ENCODE measurements at regions not wholly inside any gene's neighbourhood (a gene's known extent, or its start where the extent isn't known, plus 50 kb on each side); places are given as distances from the start of the nearest gene placed in this dataset.
A peak's percentile ranks its signal among the peaks of the same experiment; 100 is the strongest.

DNA sequence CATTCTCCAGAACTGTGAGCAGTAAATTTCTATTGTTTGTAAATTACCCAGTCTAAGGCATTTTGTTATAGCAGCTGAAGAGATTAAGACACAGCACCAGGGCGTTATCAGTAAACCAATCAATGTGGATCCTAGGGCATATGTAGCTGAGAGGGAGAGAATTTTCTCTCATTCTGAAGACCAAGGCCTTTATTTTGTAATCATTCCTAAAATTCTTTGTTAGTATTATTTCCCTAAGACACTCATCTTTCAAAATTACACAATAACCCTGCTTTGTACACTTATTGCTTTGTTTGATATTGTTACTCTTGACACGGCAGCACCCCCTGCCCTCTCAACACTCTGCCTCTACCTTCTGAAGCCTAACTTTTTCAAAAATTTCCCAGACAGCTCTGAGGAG is 419.1 kb downstream of the SLC4A3 start:
- DNase-seq (ENCODE audit: insufficient read length, low spot score) (no peak), FAIRE-seq (no peak)
- TF ChIP-seq, protein P1, sequence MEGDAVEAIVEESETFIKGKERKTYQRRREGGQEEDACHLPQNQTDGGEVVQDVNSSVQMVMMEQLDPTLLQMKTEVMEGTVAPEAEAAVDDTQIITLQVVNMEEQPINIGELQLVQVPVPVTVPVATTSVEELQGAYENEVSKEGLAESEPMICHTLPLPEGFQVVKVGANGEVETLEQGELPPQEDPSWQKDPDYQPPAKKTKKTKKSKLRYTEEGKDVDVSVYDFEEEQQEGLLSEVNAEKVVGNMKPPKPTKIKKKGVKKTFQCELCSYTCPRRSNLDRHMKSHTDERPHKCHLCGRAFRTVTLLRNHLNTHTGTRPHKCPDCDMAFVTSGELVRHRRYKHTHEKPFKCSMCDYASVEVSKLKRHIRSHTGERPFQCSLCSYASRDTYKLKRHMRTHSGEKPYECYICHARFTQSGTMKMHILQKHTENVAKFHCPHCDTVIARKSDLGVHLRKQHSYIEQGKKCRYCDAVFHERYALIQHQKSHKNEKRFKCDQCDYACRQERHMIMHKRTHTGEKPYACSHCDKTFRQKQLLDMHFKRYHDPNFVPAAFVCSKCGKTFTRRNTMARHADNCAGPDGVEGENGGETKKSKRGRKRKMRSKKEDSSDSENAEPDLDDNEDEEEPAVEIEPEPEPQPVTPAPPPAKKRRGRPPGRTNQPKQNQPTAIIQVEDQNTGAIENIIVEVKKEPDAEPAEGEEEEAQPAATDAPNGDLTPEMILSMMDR (IDR thresholded peaks at IDR 0.05; ENCODE audit: insufficient read depth, missing control alignments) = no peak

DNA sequence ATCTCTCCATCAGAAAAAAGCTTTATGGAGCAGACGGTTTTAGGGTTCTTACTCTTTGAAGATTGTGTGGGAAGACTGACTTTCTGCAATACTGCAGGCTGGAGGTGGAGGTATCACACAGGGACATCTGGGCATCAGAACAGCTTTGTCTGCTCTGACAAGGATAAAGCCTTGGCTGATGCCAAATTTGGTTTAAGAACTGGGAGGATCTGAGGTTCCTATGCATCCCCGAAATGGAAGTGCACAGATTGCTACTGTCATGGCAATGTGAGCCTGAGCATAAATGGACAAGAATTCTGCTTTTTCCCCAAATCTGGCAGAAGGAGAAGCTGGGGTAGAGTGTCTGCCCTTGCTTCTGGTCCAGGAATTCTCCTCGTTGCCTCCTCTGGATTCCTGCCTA is 424.3 kb downstream of the SLC4A3 start:
- TF ChIP-seq, protein P1 (IDR thresholded peaks at IDR 0.05; ENCODE audit: insufficient read depth, missing control alignments) = no peak
- FAIRE-seq (no peak), DNase-seq (ENCODE audit: insufficient read length, low spot score) (no peak)

DNA sequence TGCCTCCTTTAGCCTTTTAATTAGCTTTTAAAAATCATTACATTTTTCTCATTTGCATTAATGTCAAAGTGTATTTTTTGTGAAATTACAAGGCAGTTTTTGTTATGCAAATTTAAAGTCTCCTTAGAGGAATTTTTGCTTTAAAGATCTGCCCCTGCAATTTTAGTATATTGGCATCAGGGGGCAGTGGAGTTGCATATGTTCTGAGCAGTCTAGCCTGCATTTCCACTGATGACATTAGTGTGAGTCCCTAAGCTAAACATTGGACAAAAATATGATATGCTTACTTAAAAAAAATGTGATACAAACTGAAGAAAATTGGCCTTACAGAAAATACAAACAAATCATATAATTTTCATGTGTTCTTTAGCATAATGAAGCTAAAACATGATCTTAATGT is 426.5 kb downstream of the SLC4A3 start:
- TF ChIP-seq, protein P1 (IDR thresholded peaks at IDR 0.05; ENCODE audit: insufficient read depth, missing control alignments) = peak; percentile 5
- no peak for FAIRE-seq
- DNase-seq (ENCODE audit: insufficient read length, low spot score) = no peak

DNA sequence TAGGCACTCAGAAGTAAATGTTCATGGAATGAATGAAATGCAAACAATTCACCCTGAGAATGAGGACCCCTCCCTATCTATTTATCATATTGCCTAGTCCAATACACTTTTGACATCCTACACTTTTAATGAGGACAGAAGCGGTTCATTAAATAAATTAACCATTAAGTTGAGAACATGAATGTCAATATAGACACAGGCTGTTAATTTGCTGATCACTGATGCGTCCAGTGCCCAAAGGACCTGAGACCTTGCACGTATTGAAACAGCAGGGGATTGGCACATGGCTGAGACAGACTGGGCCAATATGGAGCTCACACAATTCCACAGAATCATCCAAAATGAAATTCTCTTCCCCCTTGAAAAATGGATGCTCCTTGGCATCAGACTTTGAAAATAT is 430.0 kb downstream of the SLC4A3 start:
- DNase-seq (ENCODE audit: insufficient read length, low spot score) = no peak
- TF ChIP-seq, protein P1 (IDR thresholded peaks at IDR 0.05; ENCODE audit: insufficient read depth, missing control alignments) = no peak
- FAIRE-seq = no peak

DNA sequence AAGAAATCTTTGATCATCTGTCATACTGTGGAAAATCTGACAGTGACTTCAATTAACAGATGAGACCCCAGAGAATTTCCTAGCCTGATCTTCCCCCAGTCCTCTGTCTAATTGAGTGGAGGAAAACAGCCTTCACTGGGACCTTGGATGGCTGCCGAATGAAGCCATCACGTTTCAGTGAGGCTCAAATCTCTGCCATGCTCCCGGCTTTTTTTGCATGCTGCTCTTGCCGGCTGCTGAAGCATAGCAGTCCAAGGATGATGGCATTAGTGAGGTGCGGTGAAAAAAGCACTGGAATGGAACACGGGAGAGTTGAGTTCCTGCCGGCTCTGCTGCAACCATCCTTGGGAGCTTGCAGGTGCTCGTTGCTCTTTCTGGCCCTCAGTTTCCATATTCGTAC is 430.5 kb downstream of the SLC4A3 start:
- DNase-seq (ENCODE audit: insufficient read length, low spot score) (no peak), FAIRE-seq (no peak)
- TF ChIP-seq, protein P1 (IDR thresholded peaks at IDR 0.05; ENCODE audit: insufficient read depth, missing control alignments) = no peak

DNA sequence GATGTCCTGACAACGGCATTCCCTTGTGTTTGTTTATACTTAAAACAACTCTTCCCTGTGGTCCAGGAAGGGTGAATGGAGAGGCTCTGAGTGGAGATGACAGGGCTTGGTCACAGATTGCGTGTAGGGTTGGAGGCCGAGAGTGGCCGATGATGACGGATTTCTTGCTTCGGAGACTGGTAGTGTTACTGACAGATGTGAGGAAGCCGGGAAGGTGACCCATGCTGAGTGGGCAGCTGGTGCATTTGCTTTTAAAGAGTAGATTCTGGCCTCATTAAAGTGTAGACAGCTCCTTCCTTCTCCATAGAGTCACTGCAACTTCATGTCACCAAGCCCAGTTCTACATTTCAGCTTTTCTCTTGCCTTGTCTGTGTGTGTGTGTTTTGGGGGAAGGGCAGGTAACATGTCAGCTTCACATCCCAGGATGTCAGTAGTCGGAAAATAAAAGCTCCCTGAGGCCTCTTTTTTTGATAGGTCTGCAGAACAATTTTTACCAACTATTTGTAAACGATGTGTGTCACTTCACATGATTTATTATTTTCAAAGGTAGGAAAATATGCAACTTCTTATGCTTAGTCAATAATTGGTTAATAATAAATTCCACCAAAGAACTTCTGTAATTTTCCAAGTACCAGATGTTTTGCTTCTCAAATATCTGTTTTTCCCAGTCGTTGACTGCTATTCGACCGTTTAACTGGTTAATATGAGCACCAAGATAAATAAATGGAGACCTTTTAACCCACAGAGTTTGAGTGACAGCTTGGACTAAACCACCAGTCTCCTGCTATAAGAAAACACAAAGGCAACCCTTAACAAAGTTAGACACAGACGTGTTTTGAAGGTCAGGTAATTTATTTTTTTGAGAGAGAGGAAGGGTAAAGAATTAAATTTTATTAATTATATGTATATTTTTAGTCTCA is 436.9 kb downstream of the SLC4A3 start:
- no peak for DNase-seq (ENCODE audit: insufficient read length, low spot score)
- no peak for FAIRE-seq
- TF ChIP-seq, protein P1 (IDR thresholded peaks at IDR 0.05; ENCODE audit: insufficient read depth, missing control alignments) = no peak

DNA sequence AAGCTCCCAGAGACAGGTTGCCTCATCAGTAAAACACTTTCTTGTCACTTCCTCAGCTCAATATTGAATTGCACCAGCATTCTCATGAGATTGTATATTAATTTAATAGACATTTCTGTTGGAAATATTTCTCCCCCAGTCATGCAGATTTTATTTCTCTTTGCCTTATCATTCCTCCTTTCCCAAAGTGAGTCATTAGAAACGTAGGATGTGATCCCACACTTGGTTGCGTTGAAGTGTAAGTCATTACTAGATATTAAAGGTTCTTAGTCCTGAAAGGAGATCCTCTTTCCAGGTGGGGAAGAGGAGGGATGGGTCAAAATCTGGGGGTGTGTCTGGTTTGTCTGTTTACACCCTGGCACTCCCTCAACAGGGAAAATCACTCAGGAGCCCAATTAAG is 438.2 kb downstream of the SLC4A3 start:
- TF ChIP-seq, protein P1 (IDR thresholded peaks at IDR 0.05; ENCODE audit: insufficient read depth, missing control alignments) = no peak
- no peak for DNase-seq (ENCODE audit: insufficient read length, low spot score)
- no peak for FAIRE-seq
